Cardiac fibroblast (primary cell): ENCODE measurements at regions not wholly inside any gene's neighbourhood (a gene's known extent, or its start where the extent isn't known, plus 50 kb on each side); places are given as distances from the start of the nearest gene placed in this dataset.

ENCODE experiments used
- DNase-seq, 2 donors: peaks; one replicate each; pipeline versions ENCODE4 v3.0.0 to v3.0.0-alpha.2; 2010; ENCODE audit warnings: low read depth in 2 of 2
- H3K4me3 ChIP-seq, 2 donors: replicated peaks in 1 of 2; 1 replicate in 1 of 2; 2 replicates in 1 of 2; pipeline ENCODE4 v1.5.1; 2011; ENCODE audit warnings: low read depth in 2 of 2, low read length in 2 of 2, mild to moderate bottlenecking in 2 of 2, moderate library complexity in 1 of 2
- CTCF ChIP-seq: IDR thresholded peaks from one replicate; pipeline ENCODE4 v1.5.1; 2011; ENCODE audit warnings: low read depth, mild to moderate bottlenecking, low read length, inconsistent platforms

GRCh38 chr1:184903111-184903692 lies 71.1 kb downstream of the NIBAN1 start:
- no peak for DNase-seq
- no peak overlapping the region for H3K4me3 ChIP-seq
- no peak for TF ChIP-seq CTCF

- TF ChIP-seq CTCF = no peak
- no peak for DNase-seq
- H3K4me3 ChIP-seq = no peak overlapping the region
Measured at GRCh38 chr1:184900507-184900906, 73.8 kb downstream of the NIBAN1 start.

GRCh38 chr1:184896000-184896399 lies 78.3 kb downstream of the NIBAN1 start:
- TF ChIP-seq CTCF = no peak
- no peak for DNase-seq
- H3K4me3 ChIP-seq = no peak overlapping the region

- TF ChIP-seq CTCF = no peak
- DNase-seq = no peak
- H3K4me3 ChIP-seq = no peak overlapping the region
Measured at GRCh38 chr1:184895086-184895485, 79.2 kb downstream of the NIBAN1 start.

- no peak overlapping the region for H3K4me3 ChIP-seq
- no peak for TF ChIP-seq CTCF
- DNase-seq = no peak
Measured at GRCh38 chr1:184893695-184894094, 80.6 kb downstream of the NIBAN1 start.

- no peak for TF ChIP-seq CTCF
- DNase-seq = no peak
- no peak overlapping the region for H3K4me3 ChIP-seq
Measured at GRCh38 chr1:184892116-184892515, 82.2 kb downstream of the NIBAN1 start.

- no peak for DNase-seq
- no peak overlapping the region for H3K4me3 ChIP-seq
- no peak for TF ChIP-seq CTCF
Measured at GRCh38 chr1:184891440-184891839, 82.9 kb downstream of the NIBAN1 start.
